Cardiac muscle cell (in vitro differentiated cells and primary cell): ENCODE measurements at regions not wholly inside any gene's neighbourhood (a gene's known extent, or its start where the extent isn't known, plus 50 kb on each side); places are given as distances from the start of the nearest gene placed in this dataset.

ENCODE experiments used
- DNase-seq, 2 donors: peaks; one replicate each; pipeline versions ENCODE4 v3.0.0 to v3.0.0-alpha.2; 2010 to 2017; ENCODE audit warnings: low read depth in 1 of 2, low spot score in 1 of 2
- H3K27ac ChIP-seq: fragments of 200-600 bp; sonication (generic); 2 replicates; pipeline ENCODE4 v1.5.1; 2016
- H3K27me3 ChIP-seq: fragments of 200-600 bp; sonication (generic); 2 replicates; pipeline ENCODE4 v1.6.0; 2016; ENCODE audit warnings: control low read depth
- H3K36me3 ChIP-seq: fragments of 200-600 bp; sonication (generic); 2 replicates; pipeline ENCODE4 v1.5.1; 2016; ENCODE audit warnings: control low read depth
- H3K4me1 ChIP-seq: fragments of 200-600 bp; sonication (generic); 2 replicates; pipeline ENCODE4 v1.8.1; 2017; ENCODE audit warnings: low read depth, mild to moderate bottlenecking, mixed run types
- H3K4me3 ChIP-seq: fragments of 200-600 bp; sonication (generic); 2 replicates; pipeline ENCODE4 v1.5.1; 2016; ENCODE audit warnings: mild to moderate bottlenecking
- H3K9me3 ChIP-seq: fragments of 200-600 bp; sonication (generic); 2 replicates; pipeline ENCODE4 v1.5.1; 2017; ENCODE audit warnings: low read depth, mild to moderate bottlenecking, control low read depth
- TF ChIP-seq, protein P1 (sequence below): IDR thresholded peaks from 2 replicates; pipeline ENCODE4 v1.5.1; 2012; ENCODE audit warnings: low read depth, mild to moderate bottlenecking, low read length

DNA sequence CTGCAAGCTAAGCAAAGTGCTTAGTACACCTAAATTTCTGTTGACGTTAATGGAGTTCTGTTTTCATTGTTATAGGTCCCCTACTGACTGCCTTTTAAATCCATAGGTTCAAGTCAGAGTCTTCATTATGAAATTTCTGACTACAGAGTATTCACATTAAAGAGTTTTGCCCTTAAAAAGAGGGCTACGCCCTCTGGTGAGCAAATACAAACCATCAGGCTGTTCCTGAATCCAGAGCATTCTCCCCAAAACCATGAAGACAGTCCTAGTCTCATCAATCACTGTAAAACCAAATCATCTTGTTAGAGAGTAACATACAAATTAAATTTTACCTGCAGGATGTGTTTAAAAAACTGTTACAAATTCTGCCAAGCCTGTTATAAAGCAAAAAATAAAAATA lies 1091.7 kb downstream of the TDRD15 start:
- TF ChIP-seq, protein P1, sequence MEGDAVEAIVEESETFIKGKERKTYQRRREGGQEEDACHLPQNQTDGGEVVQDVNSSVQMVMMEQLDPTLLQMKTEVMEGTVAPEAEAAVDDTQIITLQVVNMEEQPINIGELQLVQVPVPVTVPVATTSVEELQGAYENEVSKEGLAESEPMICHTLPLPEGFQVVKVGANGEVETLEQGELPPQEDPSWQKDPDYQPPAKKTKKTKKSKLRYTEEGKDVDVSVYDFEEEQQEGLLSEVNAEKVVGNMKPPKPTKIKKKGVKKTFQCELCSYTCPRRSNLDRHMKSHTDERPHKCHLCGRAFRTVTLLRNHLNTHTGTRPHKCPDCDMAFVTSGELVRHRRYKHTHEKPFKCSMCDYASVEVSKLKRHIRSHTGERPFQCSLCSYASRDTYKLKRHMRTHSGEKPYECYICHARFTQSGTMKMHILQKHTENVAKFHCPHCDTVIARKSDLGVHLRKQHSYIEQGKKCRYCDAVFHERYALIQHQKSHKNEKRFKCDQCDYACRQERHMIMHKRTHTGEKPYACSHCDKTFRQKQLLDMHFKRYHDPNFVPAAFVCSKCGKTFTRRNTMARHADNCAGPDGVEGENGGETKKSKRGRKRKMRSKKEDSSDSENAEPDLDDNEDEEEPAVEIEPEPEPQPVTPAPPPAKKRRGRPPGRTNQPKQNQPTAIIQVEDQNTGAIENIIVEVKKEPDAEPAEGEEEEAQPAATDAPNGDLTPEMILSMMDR = no peak
- H3K9me3 ChIP-seq = no peaks in the 10 kb centered on the region
- no peak for DNase-seq
- peaks cover 10% of the 10 kb centered on the region for H3K4me1 ChIP-seq
- no peaks in the 10 kb centered on the region for H3K27me3 ChIP-seq
- no peak overlapping the region for H3K27ac ChIP-seq
- no peaks in the 10 kb centered on the region for H3K36me3 ChIP-seq
- no peak overlapping the region for H3K4me3 ChIP-seq

DNA sequence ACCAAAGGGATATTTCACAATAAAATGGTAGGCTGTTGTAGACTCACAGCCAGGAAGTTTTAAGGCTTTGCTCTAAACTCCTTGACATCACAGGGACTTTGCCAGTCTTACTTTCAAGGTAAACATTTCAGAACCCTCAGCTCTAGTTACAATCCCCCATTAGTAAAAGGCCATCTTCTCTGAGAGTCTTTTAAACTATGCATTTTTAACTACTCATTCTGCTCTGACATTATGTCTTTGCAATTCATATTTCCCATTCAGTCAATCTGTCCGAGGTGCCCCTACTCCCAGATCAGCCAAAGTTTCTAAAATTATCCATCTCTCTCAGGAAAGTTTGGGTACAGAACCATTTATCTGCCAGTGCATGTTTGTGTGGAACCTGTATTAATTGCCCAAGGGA lies 1094.1 kb downstream of the TDRD15 start:
- Histone ChIP-seq H3K4me1 (peaks cover 9% of the 10 kb centered on the region), H3K36me3 (no peaks in the 10 kb centered on the region), H3K27me3 (no peaks in the 10 kb centered on the region), H3K4me3 (no peak overlapping the region), H3K9me3 (no peaks in the 10 kb centered on the region), H3K27ac (no peak overlapping the region)
- TF ChIP-seq, protein P1 = no peak
- DNase-seq = no peak

DNA sequence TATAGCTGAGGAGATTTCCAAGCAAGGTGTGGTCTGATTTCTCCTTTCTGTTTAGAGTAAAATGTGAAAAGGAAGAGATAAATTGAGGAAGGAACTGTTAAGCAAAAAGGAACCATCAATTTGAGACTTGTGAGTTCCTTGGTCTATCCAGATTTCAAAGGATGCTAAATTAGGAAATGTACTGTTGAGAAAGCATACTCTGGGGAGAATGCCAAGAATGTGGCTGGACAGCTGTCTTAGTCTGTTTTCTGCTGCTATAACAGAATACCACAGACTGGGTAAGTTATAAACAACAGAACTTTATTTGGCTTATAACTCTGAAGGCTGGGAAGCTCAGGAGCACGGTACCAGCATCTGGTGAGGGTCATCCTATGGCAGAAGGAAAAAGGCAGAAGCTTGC lies 1097.2 kb downstream of the TDRD15 start:
- DNase-seq = peak in 1 of 2 donors; percentile 24
- no peaks in the 10 kb centered on the region for H3K27me3 ChIP-seq
- no peaks in the 10 kb centered on the region for H3K36me3 ChIP-seq
- H3K9me3 ChIP-seq = no peaks in the 10 kb centered on the region
- TF ChIP-seq, protein P1 = no peak
- H3K4me3 ChIP-seq = no peak overlapping the region
- no peak overlapping the region for H3K27ac ChIP-seq
- H3K4me1 ChIP-seq = no peaks in the 10 kb centered on the region

DNA sequence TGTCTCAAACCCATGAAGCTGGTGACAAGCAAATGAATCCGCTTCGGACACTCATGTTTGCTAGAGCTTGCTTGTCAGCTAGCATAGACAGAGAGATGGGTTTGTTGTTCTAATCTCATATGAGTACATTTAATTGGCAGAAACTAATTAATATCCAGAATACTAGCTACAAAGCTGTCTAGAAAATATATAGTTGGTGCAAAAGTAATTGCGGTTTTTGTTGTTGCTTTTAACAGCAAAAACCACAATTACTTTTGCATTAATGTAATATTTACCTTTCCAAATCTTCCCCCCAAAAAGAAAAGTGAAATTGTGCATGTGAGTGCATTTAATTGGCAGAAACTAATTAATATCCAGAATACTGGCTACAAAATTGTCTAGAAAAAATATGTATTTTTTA lies 1115.2 kb downstream of the TDRD15 start:
- TF ChIP-seq, protein P1 = no peak

DNA sequence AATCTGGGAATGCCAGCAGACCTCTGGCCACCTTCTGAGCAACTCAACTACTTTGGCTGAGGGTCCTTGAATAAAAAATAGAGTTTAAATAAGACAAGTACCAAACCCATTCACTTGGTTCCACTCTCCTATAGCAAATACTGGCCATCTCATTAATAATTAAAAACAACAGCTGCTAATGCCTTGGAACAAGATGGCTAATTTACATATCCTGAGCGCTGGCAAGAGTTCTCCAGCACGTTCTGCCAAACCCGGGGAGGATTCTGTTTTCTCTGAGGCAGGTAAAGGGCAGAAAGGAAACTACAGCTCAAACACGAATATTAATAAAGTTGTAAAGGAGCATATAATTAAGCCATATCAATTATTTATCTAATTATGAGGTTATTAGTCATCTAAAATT lies 1123.7 kb downstream of the TDRD15 start:
- Histone ChIP-seq H3K4me1 (no peaks in the 10 kb centered on the region), H3K27ac (no peak overlapping the region), H3K27me3 (no peaks in the 10 kb centered on the region), H3K9me3 (no peaks in the 10 kb centered on the region), H3K4me3 (no peak overlapping the region), H3K36me3 (no peaks in the 10 kb centered on the region)
- TF ChIP-seq, protein P1 = no peak
- DNase-seq = no peak

More for the DNA sequence above, 1115.2 kb downstream of the TDRD15 start:
- no peak for DNase-seq
- Histone ChIP-seq H3K36me3 (no peaks in the 10 kb centered on the region), H3K9me3 (no peaks in the 10 kb centered on the region), H3K4me3 (no peak overlapping the region), H3K27ac (no peak overlapping the region), H3K27me3 (no peaks in the 10 kb centered on the region), H3K4me1 (no peaks in the 10 kb centered on the region)

DNA sequence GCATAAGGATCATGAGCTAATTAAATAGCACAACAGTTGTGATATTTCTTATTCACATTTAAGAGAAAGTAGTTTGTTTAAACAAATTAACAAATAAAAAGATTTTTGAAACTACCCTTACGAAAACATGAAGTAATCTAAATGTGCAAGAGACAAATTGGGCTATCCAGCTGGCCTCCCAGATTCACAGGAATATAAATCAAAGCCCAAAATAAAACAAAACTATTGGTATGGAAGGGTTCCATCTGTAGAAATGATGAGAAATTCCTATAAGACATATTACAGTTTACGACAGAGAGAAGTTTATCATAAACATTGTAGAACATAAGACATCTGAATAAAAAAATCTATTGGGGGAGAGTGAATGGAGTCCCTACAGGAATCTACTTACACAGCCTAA lies 1125.1 kb downstream of the TDRD15 start:
- H3K27me3 ChIP-seq = no peaks in the 10 kb centered on the region
- DNase-seq = no peak
- no peaks in the 10 kb centered on the region for H3K36me3 ChIP-seq
- H3K27ac ChIP-seq = no peak overlapping the region
- no peaks in the 10 kb centered on the region for H3K4me1 ChIP-seq
- TF ChIP-seq, protein P1 = no peak
- H3K9me3 ChIP-seq = no peaks in the 10 kb centered on the region
- H3K4me3 ChIP-seq = no peak overlapping the region
